Activated CD4-positive, alpha-beta T cell treated with anti-CD3 and anti-CD28 coated beads, Interleukin-2, amount 50 U/mL, for 24 hours (primary cell): ENCODE measurements at regions not wholly inside any gene's neighbourhood (a gene's known extent, or its start where the extent isn't known, plus 50 kb on each side); places are given as distances from the start of the nearest gene placed in this dataset.

Experiments used
- DNase-seq, 2 donors: peaks; one replicate each; pipeline ENCODE4 v3.0.0-alpha.2; 2020; ENCODE audit warnings: low read depth in 1 of 2, low spot score in 1 of 2

- DNase-seq, result no peak
These were observed 244.9 kb upstream of the MYT1L start for GRCh38 chr2:2575870-2576386.

- no peak for DNase-seq
These were observed 244.1 kb upstream of the MYT1L start for GRCh38 chr2:2575181-2575577.

- DNase-seq, result no peak
These were observed 243.5 kb upstream of the MYT1L start for GRCh38 chr2:2574401-2575180.

GRCh38 chr2:2573658-2574293 lies 242.7 kb upstream of the MYT1L start:
- DNase-seq, result no peak

- DNase-seq, result no peak
These were observed 242.1 kb upstream of the MYT1L start for GRCh38 chr2:2573205-2573604.

- no peak for DNase-seq
These were observed 241.5 kb upstream of the MYT1L start for GRCh38 chr2:2572393-2573204.

GRCh38 chr2:2571301-2572150 lies 240.5 kb upstream of the MYT1L start:
- DNase-seq, result no peak

- DNase-seq, result no peak
These were observed 239.8 kb upstream of the MYT1L start for GRCh38 chr2:2570871-2571270.

- DNase-seq, result no peak
These were observed 239.3 kb upstream of the MYT1L start for GRCh38 chr2:2570360-2570759.

GRCh38 chr2:2569836-2570235 lies 238.8 kb upstream of the MYT1L start:
- DNase-seq, result no peak

- no peak for DNase-seq
These were observed 238.2 kb upstream of the MYT1L start for GRCh38 chr2:2569306-2569705.

GRCh38 chr2:2568411-2568810 lies 237.3 kb upstream of the MYT1L start:
- no peak for DNase-seq

GRCh38 chr2:2567776-2568175 lies 236.7 kb upstream of the MYT1L start:
- no peak for DNase-seq

GRCh38 chr2:2566396-2567323 lies 235.6 kb upstream of the MYT1L start:
- no peak for DNase-seq

GRCh38 chr2:2565671-2566070 lies 234.6 kb upstream of the MYT1L start:
- no peak for DNase-seq

GRCh38 chr2:2564300-2565078 lies 233.4 kb upstream of the MYT1L start:
- no peak for DNase-seq

GRCh38 chr2:2563309-2563860 lies 232.3 kb upstream of the MYT1L start:
- no peak for DNase-seq

- DNase-seq, result no peak
These were observed 231.8 kb upstream of the MYT1L start for GRCh38 chr2:2562867-2563266.
